Suprapubic skin (tissue), 4 donors: ENCODE measurements at regions not wholly inside any gene's neighbourhood (a gene's known extent, or its start where the extent isn't known, plus 50 kb on each side); places are given as distances from the start of the nearest gene placed in this dataset.

Experiments used
- EP300 ChIP-seq: sonication (generic); formaldehyde crosslinking; IDR thresholded peaks from one replicate; pipeline ENCODE4 v1.6.1; 2017; ENCODE audit warnings: antibody characterized with exemption
- POLR2A ChIP-seq, 2 donors: fragments of 450-650 bp; IDR thresholded peaks; one replicate each; pipeline ENCODE4 v1.6.1; 2017; ENCODE audit warnings: antibody characterized with exemption in 2 of 2, mild to moderate bottlenecking in 2 of 2, moderate library complexity in 2 of 2
- POLR2AphosphoS5 ChIP-seq, 3 donors: sonication (generic); formaldehyde crosslinking; IDR thresholded peaks; one replicate each; pipeline ENCODE4 v1.6.1; 2017; ENCODE audit warnings: antibody characterized with exemption in 3 of 3
- TF ChIP-seq, protein P1 (sequence below), 2 donors: fragments of 200-600 bp in 1 of 2; fragments of 450-650 bp in 1 of 2; sonication (generic) in 1 of 2; IDR thresholded peaks; one replicate each; pipeline ENCODE4 v1.5.1; 2016 to 2019; ENCODE audit warnings: antibody characterized with exemption in 2 of 2, mild to moderate bottlenecking in 1 of 2, moderate library complexity in 1 of 2

DNA sequence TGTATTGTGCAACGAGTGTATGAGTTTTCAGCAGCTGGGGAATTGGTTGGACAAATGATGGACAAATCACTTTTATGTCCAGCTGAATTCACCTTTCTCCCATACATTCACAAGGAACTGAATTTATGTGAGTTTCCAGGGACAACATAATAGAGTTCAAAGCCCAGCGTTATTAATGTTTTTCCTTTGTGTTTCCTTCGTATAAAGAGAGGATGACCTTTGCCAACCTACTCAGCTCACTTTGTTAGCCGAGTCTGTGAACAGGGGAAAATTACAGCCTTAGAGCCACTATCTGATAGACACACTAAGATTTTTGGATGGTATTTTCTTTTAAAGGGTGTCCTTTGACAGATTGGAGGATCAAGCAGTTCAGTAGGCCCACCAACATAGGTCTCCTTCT is 352.5 kb downstream of the KIF4B start:
- TF ChIP-seq, protein P1, sequence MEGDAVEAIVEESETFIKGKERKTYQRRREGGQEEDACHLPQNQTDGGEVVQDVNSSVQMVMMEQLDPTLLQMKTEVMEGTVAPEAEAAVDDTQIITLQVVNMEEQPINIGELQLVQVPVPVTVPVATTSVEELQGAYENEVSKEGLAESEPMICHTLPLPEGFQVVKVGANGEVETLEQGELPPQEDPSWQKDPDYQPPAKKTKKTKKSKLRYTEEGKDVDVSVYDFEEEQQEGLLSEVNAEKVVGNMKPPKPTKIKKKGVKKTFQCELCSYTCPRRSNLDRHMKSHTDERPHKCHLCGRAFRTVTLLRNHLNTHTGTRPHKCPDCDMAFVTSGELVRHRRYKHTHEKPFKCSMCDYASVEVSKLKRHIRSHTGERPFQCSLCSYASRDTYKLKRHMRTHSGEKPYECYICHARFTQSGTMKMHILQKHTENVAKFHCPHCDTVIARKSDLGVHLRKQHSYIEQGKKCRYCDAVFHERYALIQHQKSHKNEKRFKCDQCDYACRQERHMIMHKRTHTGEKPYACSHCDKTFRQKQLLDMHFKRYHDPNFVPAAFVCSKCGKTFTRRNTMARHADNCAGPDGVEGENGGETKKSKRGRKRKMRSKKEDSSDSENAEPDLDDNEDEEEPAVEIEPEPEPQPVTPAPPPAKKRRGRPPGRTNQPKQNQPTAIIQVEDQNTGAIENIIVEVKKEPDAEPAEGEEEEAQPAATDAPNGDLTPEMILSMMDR (IDR thresholded peaks at IDR 0.05) = no peak
- TF ChIP-seq POLR2A (IDR thresholded peaks at IDR 0.05) = no peak
- TF ChIP-seq POLR2AphosphoS5 (IDR thresholded peaks at IDR 0.05) = no peak
- TF ChIP-seq EP300 = no peak
